Left cardiac atrium (tissue), 4 donors: ENCODE measurements at regions not wholly inside any gene's neighbourhood (a gene's known extent, or its start where the extent isn't known, plus 50 kb on each side); places are given as distances from the start of the nearest gene placed in this dataset.

Experiments used
- ATAC-seq, 2 donors: fragments of 200-7000 bp; cut with Tn5 transposase; one replicate each; pipeline ENCODE4 v1.9.1; 2020; ENCODE audit warnings: mild to moderate bottlenecking in 2 of 2, moderate library complexity in 2 of 2
- DNase-seq: peaks from one replicate; pipeline ENCODE4 v3.0.0-alpha.2; 2020
- intact Hi-C, 2 donors: fragments of 100-400 bp; cut with DNase I; formaldehyde crosslinking; loops; one replicate each; pipeline versions ENCODE4 v1.14.1 to v1.15.1; 2022 to 2023
- donor health status: DM: no; HTN: yes; CAD: no.
- donor health status: DM: no; HTN: yes; CAD: no; lungs with severe emphysema.
- donor health status: DM: yes; HTN: yes; CAD: no.
- donor health status: Dilated cardiomyopathy.

DNA sequence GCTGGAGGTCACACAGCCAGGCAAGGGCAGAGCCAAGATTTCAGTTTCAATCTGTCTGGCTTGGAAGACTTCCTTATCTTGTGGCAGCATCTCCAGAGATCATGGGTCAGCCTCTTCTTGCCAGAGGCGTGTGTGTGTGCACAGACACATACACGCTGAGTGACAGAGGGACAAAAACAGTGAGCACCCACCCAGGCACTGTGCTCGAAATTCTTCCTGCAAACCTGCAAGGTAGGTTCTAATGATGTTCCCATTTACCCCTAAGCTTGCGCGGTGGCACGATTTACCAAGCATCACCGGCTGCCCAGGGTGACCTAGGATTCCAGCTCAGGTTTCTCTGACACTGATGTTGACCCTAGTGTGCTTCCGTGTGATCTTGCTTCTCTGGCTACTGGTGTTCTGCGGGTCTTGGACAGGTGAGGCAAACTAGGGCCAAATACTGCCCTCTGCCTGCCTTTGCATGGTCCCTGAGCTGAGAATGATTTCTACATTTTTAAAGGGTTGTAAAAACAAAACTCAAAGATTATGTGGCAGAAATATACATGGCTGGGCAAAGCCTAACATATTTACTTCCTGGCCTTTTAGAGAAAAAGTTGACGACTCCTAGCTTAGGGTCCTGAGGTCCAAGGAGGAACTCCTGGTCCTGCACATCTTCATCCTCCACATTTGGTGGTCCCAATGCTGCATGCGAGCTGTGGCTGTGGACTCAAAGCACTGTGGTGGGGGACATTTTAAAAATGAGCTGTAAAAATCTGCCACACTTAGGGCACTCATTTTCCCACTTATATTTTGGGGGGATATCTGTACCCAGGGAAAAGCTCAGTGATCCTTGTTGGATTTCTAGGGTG lies 268.5 kb downstream of the RPS24 start:
- ATAC-seq (no peak), DNase-seq (no peak)
- intact Hi-C loops = loop anchor here in 1 of 2 donors (5.0 kb wide), 2 partner anchors 85 to 255 kb away; no protein-coding TSS in a partner anchor

DNA sequence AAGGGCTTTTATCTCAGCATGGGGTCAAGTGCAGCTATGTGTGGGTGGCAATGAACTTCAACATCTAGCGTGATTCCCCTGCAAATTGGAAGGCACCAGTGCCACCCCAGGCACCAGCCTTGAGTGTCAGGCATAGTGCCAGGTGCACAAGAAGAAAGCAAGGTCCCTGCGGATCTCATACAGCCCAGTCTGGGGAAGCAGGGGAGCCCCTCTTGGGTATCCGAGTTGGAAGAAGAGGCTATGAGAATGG lies 269.0 kb downstream of the RPS24 start:
- DNase-seq = no peak
- no peak for ATAC-seq
- intact Hi-C loops = loop anchor here in 1 of 2 donors (5.0 kb wide), 2 partner anchors 85 to 255 kb away; no protein-coding TSS in a partner anchor

DNA sequence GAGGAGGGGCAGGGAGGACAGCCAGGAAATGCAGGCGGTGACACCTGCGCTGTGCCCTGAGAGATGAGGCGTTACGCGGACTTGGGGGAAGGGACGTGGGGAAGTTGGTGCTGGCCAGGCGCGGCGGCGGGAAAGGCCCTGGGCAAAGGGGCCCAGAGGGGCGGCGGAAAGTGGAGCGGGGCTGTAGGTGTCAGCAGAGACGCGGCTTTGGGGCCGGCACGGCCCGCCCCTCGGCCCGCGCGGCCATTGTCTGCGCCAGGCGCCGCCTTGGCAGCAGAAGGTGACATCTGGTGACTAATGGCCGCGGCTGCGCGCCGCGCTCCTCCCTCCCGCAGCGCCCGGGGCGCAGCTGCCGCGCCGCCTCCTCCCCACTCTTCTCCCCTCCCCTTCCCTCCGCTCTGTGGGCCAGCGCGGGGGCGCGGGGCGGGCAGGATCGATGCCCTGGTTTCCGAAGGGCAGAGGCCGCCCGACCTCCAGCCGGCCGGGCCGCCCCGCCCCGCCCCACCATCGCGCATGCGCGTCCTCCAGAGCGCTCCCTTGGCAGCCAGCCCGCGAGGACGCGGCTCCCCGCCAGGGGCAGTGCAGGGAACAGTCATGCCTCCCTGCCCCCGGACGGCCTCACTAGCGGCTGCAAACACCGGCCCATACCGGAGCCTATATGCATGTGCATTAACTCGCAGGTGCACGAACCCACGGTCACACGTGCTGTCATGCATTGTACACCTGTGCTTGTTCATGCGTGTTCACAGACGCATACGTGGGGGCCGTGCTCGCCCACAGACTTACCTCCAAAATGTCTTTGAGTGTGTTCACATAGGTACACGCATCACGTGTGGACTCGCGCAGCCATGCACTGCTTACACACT lies 269.6 kb downstream of the RPS24 start:
- DNase-seq (peak; percentile 96), ATAC-seq (peak; percentile 97 to 98)
- intact Hi-C loops = loop anchor here in 1 of 2 donors (5.0 kb wide), 2 partner anchors 86 to 256 kb away; no protein-coding TSS in a partner anchor

DNA sequence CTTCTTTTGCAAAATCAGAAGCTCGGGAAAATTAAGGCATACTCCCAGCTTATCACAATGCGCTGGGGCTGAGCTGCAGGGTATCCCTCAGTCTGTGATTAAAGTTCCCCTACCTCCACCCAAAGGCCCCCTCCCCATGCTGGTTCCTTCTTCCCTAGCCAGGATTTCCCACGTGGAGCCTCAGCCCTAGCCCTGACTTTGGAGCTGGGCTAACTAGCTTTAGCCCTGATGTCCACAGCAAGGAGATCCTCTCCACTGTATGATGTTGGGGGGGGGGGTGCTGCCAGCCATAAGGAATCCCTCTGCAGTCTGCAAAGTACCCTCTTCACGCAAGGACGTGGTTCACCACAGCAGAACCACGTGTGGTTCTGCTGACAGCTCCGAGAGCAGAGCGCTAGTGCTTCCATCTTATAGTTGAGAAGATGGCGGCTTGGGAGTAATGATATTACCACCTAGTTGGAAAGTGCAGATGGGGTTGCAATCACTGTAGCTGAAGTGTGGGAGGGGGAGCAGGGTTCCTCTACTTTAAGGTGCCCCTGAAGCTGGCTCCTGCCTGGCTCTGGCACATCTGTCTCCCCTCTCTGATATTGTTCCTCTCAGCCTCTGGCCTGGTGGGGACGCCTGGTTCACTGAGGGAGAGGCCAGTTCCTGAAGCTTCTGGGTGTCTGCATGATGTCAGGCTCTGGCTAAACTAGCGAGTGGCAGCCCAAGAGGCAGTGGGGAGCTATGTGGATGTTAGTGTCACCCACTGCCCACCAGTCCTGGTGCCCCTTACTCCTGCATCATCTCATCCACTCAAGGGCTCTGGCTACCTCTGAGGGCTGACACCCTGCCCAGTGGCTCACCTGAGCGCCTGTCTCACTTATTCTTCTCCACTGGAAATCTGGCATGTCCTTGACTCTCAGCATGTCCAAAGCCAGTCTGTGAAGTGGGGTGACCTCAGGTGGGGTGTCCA lies 270.7 kb downstream of the RPS24 start:
- DNase-seq (no peak), ATAC-seq (no peak)
- intact Hi-C loops = loop anchor here in 1 of 2 donors (5.0 kb wide), 2 partner anchors 87 to 257 kb away; no protein-coding TSS in a partner anchor

DNA sequence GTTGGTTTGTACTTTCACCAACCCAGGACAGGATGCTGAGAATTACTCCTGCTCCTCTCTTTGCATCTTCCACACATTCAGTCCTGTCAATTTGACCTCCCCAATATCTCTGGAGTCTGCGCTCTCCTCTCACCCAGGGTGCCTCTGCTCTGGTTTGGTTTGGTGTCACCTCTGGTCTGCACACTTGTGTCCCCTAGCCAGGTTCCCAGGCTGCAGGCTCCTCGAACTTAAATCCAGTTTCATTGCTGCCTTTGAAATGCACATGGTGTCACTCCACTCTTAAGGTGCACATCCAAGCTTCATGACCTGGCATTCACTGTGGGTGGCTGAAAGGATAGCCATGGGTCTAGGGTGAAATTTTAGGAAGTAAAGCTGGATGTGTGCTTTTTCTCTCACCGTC lies 271.6 kb downstream of the RPS24 start:
- DNase-seq (no peak), ATAC-seq (no peak)
- intact Hi-C loops = no loop called here

DNA sequence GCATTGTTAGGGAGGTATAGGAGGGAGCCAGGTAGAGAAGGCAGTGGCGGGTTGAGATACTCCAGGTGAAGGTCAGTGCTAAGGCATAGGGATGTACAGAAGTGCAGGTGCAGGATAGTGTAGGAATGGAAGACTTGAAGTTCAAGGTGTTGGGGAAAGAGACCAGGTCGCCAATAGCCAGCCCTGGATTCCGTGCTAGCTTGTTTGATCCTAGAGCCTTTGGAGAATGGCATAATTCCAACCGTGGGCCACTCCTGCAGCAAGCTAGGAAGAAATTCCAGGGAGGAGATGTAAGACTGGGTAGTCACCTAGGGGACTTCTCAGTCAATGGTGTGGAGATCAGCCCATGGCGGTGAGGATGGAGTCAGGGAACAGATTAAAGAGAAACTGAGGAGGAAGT lies 272.7 kb downstream of the RPS24 start:
- ATAC-seq (no peak), DNase-seq (no peak)
- intact Hi-C loops = no loop called here

DNA sequence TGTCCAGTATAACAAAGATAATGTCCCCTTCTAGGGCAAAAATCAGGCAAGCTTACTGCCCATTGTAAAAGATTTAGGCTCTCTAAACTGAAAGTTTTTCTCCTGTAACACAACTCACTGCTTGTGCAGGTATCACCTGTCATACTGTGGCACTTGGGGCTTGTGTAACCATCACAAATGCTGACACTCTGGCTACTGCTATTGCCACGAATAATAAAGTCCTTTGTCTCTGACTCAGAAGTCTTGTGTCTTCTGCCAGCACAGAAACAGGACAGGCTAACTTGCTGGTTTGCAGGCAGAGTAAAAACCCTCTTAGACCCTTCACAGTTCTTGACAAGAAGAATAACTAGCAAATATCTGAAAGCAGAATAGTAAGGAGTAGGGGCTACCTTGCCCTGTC lies 273.9 kb downstream of the RPS24 start:
- intact Hi-C loops = no loop called here
- ATAC-seq (no peak), DNase-seq (no peak)

DNA sequence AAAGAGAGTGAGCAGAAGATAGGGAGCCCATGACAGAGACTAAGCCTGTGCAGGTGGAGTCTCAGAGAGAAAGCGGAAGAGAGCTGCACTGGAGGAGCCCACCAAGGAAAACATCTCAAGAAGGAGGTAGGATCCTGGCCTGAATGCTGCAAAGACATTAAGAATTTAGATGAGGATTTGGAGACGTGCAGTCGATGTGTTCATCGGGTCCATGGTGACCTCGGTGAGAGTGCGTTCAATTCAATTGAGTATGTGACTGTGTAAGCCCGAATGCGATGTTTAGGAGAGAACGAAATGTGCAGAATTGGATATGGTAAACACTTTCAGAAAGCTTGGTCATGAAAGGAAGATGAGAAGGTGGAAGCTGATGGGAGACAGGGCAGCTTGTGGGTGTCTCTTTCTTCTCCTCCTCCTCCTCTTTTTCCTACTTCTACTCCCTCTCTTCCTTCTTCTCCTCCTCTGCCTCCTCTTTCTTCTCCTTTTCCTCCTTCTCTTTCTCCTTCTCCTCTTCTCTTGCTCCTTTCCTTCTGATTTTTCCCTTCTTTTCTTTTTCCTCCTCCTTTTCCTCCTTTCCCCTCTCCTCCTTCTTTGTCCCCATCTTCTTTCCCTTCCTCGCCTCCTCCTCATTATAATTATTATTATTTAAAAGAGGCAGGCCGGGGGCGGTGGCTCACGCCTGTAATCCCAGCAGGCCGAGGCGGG lies 276.0 kb downstream of the RPS24 start:
- DNase-seq (no peak), ATAC-seq (no peak)
- intact Hi-C loops = loop anchor here (2.0 to 10.0 kb wide), 2 partner anchors 71 to 255 kb away; no protein-coding TSS in a partner anchor

DNA sequence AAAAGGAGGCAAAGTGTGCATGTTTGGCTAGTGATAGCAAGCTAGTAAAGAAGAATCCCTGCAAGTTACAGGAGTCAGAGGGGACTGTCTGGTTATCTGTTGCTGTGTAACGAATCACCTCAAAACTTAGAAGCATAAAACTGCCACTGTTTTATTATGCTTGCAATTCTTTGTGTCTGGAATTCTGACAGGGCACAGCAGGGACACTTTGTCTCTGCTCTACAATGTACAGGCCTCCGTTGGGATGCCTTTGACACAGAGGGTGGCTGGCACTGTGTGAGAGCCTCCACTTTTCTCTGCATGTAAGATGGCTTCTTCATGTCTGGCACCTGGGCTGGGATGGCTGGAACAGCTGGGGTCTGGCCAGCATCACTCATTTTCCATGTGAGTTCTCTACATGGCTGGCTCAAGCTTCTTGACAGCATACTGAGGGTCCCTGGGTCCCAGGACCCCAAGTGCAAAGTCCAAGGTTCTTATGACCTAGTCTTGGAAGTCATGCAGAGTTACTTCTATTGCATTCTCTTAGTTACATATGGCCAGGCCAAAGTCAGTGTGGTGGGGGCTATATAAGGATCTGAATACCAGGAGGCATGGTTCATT lies 276.9 kb downstream of the RPS24 start:
- intact Hi-C loops = loop anchor here in 1 of 2 donors (10.0 kb wide), 1 partner anchor 256 kb away; no protein-coding TSS in a partner anchor
- ATAC-seq = no peak
- DNase-seq = no peak

DNA sequence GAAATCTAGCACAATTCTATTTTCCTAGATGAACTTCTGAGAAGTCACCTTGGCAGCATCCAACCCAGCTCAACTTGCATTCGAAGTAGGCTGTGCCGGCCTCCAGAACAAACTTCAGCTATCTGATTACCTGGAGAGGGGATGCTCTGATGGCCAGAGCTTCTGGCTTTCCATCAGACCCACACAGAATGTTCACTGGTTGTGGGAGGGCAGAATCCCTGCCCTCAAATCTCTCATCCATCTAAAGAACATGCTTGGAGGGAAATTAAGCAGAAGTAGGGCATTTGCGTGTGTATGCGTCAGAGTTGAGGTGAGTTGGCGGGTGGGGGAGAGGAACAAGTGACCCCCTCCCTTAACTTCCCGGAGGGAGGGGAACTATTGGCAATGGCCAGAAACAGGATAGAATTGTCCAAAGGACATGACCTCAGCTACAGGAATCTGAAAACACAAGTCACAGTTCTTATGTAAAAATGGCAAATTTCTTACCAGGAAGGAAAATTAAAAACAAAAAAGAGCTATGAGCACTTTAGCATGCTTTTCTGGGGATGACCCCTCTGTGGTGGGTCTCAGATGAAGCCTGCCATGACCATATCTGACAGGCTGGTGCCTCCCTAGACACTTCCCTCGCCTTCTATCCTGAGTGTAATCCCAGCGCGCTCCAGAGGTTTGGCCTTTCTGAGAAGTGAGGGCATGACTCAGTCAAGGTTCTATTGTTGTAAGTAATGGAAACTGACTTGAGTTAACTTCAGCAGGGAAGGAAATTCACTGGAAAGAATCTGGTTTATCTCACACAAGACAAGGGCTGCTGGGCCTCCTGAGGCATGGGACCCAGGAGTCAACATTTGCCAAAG lies 278.8 kb downstream of the RPS24 start:
- DNase-seq = peak; percentile 68
- intact Hi-C loops = loop anchor here in 1 of 2 donors (10.0 kb wide), 1 partner anchor 258 kb away; no protein-coding TSS in a partner anchor

DNA sequence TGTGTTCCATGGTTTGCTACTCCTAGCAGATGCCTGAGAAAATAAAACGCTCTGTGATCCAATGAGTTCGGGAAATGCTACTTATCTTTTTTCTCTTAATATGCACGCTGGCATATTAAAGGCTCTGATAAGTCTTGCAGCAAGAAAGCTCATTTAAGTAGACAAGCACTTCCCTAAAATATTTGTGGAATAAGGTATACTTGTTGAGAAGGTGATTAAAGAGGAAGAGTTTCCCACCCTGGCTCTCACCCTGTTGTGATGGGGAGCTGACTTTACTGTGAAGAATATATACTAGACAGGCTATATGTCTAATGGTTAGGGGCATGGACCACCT lies 279.4 kb downstream of the RPS24 start:
- no peak for DNase-seq
- intact Hi-C loops = loop anchor here in 1 of 2 donors (10.0 kb wide), 1 partner anchor 258 kb away; no protein-coding TSS in a partner anchor
- no peak for ATAC-seq

More for the DNA sequence above, 278.8 kb downstream of the RPS24 start:
- peak in 1 of 2 donors; percentile 69 for ATAC-seq

DNA sequence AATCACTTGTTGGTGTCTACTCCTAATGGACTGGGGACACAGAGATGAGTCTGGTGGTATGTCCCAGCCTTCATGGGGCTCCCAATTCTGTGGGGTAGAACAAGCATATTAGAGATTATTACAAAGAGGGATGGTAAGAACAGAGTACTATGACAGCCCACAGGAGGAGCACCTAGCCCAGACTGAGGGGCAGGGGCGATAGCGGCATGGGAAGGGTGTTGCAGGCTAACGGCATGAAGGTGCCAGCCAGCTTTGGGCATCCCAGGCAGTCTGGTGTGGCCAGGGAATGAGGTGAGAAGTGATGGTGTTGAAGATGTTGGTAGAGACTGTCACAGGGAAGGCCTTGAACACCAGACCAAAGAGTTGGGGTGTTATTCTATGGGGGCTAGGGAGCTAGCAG lies 280.0 kb downstream of the RPS24 start:
- no peak for DNase-seq

DNA sequence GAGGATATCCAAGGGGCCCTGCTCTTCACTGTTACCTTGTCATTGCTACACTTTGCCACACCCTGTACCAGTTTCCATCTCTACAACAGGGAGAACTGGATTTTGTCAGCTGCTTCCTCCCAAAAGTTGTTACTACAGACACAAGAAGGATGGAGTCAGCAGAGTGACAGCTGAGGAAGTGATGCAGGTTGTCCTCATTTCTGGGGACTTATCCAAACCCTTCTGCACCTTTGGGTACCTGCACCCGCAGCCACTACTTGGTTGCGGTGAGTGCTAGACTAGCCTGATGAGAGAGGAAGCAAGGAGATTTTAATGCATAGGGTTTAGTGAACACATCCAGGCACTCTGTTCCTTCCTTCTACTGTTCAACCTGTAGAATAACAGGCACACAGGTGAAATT lies 281.0 kb downstream of the RPS24 start:
- intact Hi-C loops = loop anchor here in 1 of 2 donors (10.0 kb wide), 1 partner anchor 260 kb away; no protein-coding TSS in a partner anchor
- DNase-seq = no peak
- ATAC-seq = no peak

More for the DNA sequence above, 280.0 kb downstream of the RPS24 start:
- intact Hi-C loops = loop anchor here in 1 of 2 donors (10.0 kb wide), 1 partner anchor 259 kb away; no protein-coding TSS in a partner anchor
- no peak for ATAC-seq

DNA sequence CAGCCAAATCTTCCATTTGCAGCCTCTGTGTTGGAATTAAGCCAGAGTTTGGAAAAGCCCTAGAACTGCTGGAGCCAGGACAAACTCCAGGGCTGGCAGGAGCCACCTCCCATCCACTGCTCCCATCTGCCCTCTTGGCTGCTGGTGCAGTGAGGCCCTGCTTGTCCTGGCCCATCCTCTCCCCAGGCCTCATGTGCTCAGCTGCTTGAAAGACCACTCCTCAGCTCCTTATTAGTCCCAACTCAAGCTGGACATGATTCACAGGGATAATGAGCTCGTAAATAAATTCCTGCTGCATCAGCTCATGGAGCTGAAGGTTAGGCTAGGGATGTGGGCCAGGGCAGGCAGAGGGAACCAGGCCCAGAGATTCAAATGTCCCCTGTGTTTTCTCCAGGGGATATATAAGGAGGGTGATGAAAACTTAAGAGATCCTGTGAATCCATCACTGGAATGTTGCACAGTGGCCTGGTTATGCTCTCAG lies 282.8 kb downstream of the RPS24 start:
- DNase-seq = peak; percentile 50
- intact Hi-C loops = loop anchor here in 1 of 2 donors (10.0 kb wide), 1 partner anchor 262 kb away; no protein-coding TSS in a partner anchor
- ATAC-seq = peak; percentile 71 to 79

DNA sequence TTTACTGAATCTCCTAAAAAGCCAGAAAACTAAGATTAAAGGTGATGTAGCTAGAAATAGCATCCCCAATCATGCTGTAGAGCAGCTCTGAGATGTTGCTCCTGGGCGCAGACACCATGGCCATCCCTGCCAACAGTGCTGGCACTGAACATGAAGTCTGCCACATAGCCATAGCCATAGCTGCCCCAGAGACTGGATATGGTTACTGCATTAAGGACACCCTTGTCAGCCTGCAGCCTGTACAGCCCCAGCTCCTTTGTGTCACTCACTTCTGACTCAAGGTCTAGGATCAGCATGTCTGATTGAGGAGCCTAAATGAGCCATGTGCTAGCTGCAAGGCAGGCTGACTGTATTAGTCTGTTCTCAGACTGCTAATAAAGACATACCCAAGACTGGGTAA lies 284.6 kb downstream of the RPS24 start:
- intact Hi-C loops = loop anchor here in 1 of 2 donors (10.0 kb wide), 1 partner anchor 264 kb away; no protein-coding TSS in a partner anchor
- DNase-seq = no peak
- ATAC-seq = no peak

DNA sequence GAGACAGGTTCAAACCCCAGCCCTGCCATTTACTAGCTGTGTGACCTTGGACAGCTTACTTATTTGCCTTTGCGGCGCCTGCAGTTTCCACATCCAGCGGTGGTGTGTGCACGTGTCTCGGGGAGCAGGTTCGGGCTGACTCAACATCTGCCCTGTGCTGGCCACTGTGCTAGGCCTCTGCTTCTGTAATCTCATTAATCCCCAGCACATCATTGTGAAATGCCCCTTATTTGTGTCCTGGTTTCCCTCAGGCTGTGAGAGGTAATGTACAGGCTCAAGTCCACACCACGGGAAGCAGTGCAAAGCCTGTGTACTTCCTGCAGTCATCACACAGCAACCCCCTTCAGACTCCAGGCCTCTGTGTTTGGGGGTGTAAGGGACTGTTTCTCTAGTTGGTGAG lies 285.7 kb downstream of the RPS24 start:
- intact Hi-C loops = loop anchor here in 1 of 2 donors (10.0 kb wide), 1 partner anchor 265 kb away; no protein-coding TSS in a partner anchor
- ATAC-seq (no peak), DNase-seq (no peak)
